CD8-positive, alpha-beta memory T cell (primary cell): ENCODE measurements at regions not wholly inside any gene's neighbourhood (a gene's known extent, or its start where the extent isn't known, plus 50 kb on each side); places are given as distances from the start of the nearest gene placed in this dataset.
A peak's percentile ranks its signal among the peaks of the same experiment; 100 is the strongest.

Source experiments
- CTCF ChIA-PET: fragments of 350-600 bp; sonication (Branson Sonifier 250); formaldehyde crosslinking; loops from one replicate; lab custom pipeline; 2021; ENCODE audit warnings: antibody characterized with exemption; lab: Charles Lee
- POLR2A ChIA-PET: fragments of 350-600 bp; sonication (Branson Sonifier 250); formaldehyde crosslinking; loops from one replicate; lab custom pipeline; 2021; ENCODE audit warnings: antibody characterized with exemption; lab: Charles Lee
- DNase-seq, 5 donors: peaks; one replicate each; pipeline versions ENCODE4 v3.0.0 to v3.0.0-alpha.2; 2020 to 2022; ENCODE audit warnings: mixed read lengths in 1 of 5
- H3K27ac ChIP-seq: one replicate; pipeline ENCODE4 v1.7.0; 2013; ENCODE audit warnings: low read depth, mild to moderate bottlenecking, low read length, moderate library complexity
- H3K27me3 ChIP-seq: 2 replicates; pipeline ENCODE4 v1.7.0; 2013; ENCODE audit warnings: low read length, mild to moderate bottlenecking; ENCODE audit not compliant: insufficient read depth, poor library complexity, severe bottlenecking
- H3K36me3 ChIP-seq: 2 replicates; pipeline ENCODE4 v1.7.0; 2013; ENCODE audit warnings: mild to moderate bottlenecking, low read length, moderate library complexity; ENCODE audit not compliant: insufficient read depth
- H3K4me1 ChIP-seq: 2 replicates; pipeline ENCODE4 v1.7.0; 2013; ENCODE audit warnings: mild to moderate bottlenecking, low read length, moderate library complexity; ENCODE audit not compliant: insufficient read depth
- H3K4me3 ChIP-seq: 2 replicates; pipeline ENCODE4 v1.7.0; 2013; ENCODE audit warnings: mild to moderate bottlenecking, low read length
- H3K9me3 ChIP-seq: 2 replicates; pipeline ENCODE4 v1.7.0; 2013; ENCODE audit warnings: mild to moderate bottlenecking, low read length
- H3K27ac Mint-ChIP-seq, 8 donors: one replicate each; pipeline ENCODE4 v1.8.0; 2020 to 2021; ENCODE audit warnings: mixed read lengths in 8 of 8, mild to moderate bottlenecking in 6 of 8, inconsistent platforms in 3 of 8, moderate library complexity in 3 of 8
- H3K27me3 Mint-ChIP-seq, 2 donors: one replicate each; pipeline ENCODE4 v1.8.0; 2020 to 2021; ENCODE audit warnings: mixed read lengths in 2 of 2, mild to moderate bottlenecking in 1 of 2, moderate library complexity in 1 of 2
- H3K36me3 Mint-ChIP-seq, 3 donors: one replicate each; pipeline ENCODE4 v1.8.0; 2020 to 2021; ENCODE audit warnings: mixed read lengths in 3 of 3, inconsistent platforms in 1 of 3, mild to moderate bottlenecking in 1 of 3
- H3K4me1 Mint-ChIP-seq, 3 donors: one replicate each; pipeline ENCODE4 v1.8.0; 2020 to 2021; ENCODE audit warnings: mixed read lengths in 3 of 3, inconsistent platforms in 1 of 3, mild to moderate bottlenecking in 1 of 3
- H3K4me3 Mint-ChIP-seq, 7 donors: one replicate each; pipeline ENCODE4 v1.8.0; 2020 to 2021; ENCODE audit warnings: mixed read lengths in 7 of 7, mild to moderate bottlenecking in 6 of 7, moderate library complexity in 4 of 7, inconsistent platforms in 2 of 7
- H3K9me3 Mint-ChIP-seq, 5 donors: one replicate each; pipeline ENCODE4 v1.8.0; 2020 to 2022; ENCODE audit warnings: mixed read lengths in 5 of 5, mild to moderate bottlenecking in 3 of 5, moderate library complexity in 2 of 5, inconsistent platforms in 1 of 5

DNA sequence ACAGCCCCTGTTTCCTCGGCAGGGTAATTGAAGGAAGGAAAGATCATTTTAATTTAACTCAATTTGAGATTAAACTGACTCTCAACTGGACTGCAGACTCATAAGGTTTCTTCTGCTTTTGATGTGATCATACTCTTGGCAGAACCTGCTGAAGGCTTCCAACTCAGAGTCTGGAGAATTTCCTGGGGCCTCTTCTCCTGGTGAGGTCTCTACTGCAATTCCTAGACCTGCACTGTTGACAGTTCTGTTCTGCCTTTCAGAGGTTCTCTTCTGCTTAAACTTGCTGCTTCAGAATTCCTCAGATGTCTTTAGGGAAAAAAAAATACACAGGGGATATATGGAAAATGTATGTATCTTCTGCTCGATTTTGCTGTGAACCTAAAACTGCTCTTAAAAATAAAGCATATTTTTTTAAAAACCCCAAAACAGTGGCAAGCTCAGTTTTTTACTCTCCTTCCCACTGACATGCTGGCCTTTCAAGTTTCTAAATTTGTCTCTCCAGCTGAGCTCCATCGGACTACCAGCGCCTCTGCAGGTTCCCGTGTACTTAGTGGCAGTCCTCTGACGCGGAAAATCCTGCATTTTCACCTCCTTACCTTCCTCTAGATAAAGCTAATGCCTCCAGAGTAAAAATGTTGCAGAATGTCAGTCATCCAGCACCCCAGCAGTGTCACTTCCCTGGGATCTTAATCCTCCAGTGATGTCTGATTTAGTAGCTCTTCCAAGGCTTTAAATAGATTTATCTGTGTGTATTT lies 733.5 kb upstream of the SGCG start:
- H3K27ac ChIP-seq, result no peak overlapping the region
- Mint-ChIP-seq H3K4me3 (no peak overlapping the region), H3K36me3 (peaks cover 0 to 4% (median 0%) of the 10 kb centered on the region in 3 donors), H3K27me3 (peaks cover 0 to 3% of the 10 kb centered on the region in 2 donors), H3K9me3 (peaks cover 0 to 4% (median 0%) of the 10 kb centered on the region in 5 donors), H3K27ac (no peak overlapping the region), H3K4me1 (no peaks in the 10 kb centered on the region)
- H3K9me3 ChIP-seq, result no peaks in the 10 kb centered on the region
- no peak for DNase-seq
- POLR2A ChIA-PET, result no interaction called here
- no peaks in the 10 kb centered on the region for H3K4me1 ChIP-seq
- H3K4me3 ChIP-seq, result no peak overlapping the region
- H3K36me3 ChIP-seq, result no peaks in the 10 kb centered on the region
- CTCF ChIA-PET, result no interaction called here
- no peaks in the 10 kb centered on the region for H3K27me3 ChIP-seq

DNA sequence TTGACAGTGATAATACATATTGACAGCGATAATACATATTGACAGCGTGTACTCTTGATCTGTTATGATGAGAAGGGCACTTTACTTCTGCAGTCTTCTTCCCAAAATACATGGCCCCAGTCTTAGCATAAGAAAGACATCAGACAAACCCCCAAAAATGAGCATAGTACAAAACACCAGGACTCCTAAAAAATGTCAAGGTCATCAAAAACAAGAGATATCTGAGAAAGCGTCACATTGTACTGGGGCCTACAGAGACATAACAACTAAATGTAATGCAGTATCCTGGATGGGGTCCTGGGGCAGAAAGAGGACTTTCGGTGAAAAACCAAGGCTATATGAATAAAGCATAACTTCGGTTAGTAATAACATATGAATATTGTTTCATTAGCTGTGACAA lies 731.5 kb upstream of the SGCG start:
- peaks cover 0 to 4% (median 0%) of the 10 kb centered on the region in 3 donors for H3K36me3 Mint-ChIP-seq
- POLR2A ChIA-PET, result no interaction called here

DNA sequence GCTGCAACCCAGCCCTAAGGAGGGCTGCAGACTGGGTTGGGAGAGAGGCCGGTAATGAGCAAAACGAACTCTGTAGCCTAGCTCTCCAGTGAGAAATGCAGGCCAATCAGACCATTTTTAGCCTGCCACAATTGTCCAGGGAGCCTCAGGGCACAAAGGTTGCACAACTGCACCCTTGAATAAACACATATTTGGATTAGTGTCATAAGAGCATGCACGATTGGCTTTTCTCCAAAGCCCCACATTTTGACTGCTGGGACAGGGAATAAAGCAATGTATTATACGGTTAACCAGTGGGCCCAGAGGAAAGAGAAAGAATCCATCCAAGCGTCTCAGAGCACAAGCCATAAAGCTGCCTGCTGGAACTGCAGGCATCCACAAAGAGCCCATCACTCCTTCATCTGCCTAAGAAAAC lies 729.4 kb upstream of the SGCG start:
- no peak for DNase-seq
- H3K4me3 ChIP-seq, result no peak overlapping the region
- peaks cover 0 to 4% (median 0%) of the 10 kb centered on the region in 5 donors for H3K9me3 Mint-ChIP-seq
- CTCF ChIA-PET, result no interaction called here
- no peaks in the 10 kb centered on the region for H3K36me3 ChIP-seq
- H3K4me1 Mint-ChIP-seq, result no peaks in the 10 kb centered on the region
- H3K27ac ChIP-seq, result no peak overlapping the region
- H3K27me3 ChIP-seq, result no peaks in the 10 kb centered on the region
- H3K9me3 ChIP-seq, result no peaks in the 10 kb centered on the region
- no peak overlapping the region for H3K27ac Mint-ChIP-seq
- H3K4me1 ChIP-seq, result no peaks in the 10 kb centered on the region
- peaks cover 0 to 4% (median 0%) of the 10 kb centered on the region in 3 donors for H3K36me3 Mint-ChIP-seq
- no peak overlapping the region for H3K4me3 Mint-ChIP-seq
- POLR2A ChIA-PET, result no interaction called here
- H3K27me3 Mint-ChIP-seq, result peaks cover 0 to 3% of the 10 kb centered on the region in 2 donors

More for the DNA sequence above, 731.5 kb upstream of the SGCG start:
- H3K4me3 ChIP-seq, result no peak overlapping the region
- no peaks in the 10 kb centered on the region for H3K36me3 ChIP-seq
- peaks cover 0 to 3% of the 10 kb centered on the region in 2 donors for H3K27me3 Mint-ChIP-seq
- no peaks in the 10 kb centered on the region for H3K9me3 ChIP-seq
- H3K4me3 Mint-ChIP-seq, result no peak overlapping the region
- no peaks in the 10 kb centered on the region for H3K4me1 ChIP-seq
- no peak for DNase-seq
- no peaks in the 10 kb centered on the region for H3K27me3 ChIP-seq
- no peak overlapping the region for H3K27ac ChIP-seq
- H3K9me3 Mint-ChIP-seq, result peaks cover 0 to 4% (median 0%) of the 10 kb centered on the region in 5 donors
- no peak overlapping the region for H3K27ac Mint-ChIP-seq
- CTCF ChIA-PET, result no interaction called here
- H3K4me1 Mint-ChIP-seq, result no peaks in the 10 kb centered on the region

- H3K4me1 Mint-ChIP-seq, result no peaks in the 10 kb centered on the region
- H3K9me3 ChIP-seq, result no peaks in the 10 kb centered on the region
- H3K27me3 ChIP-seq, result no peaks in the 10 kb centered on the region
- no peak overlapping the region for H3K27ac Mint-ChIP-seq
- no peak for DNase-seq
- H3K4me3 ChIP-seq, result no peak overlapping the region
- H3K4me3 Mint-ChIP-seq, result no peak overlapping the region
- H3K36me3 ChIP-seq, result no peaks in the 10 kb centered on the region
- no peaks in the 10 kb centered on the region for H3K4me1 ChIP-seq
- H3K36me3 Mint-ChIP-seq, result no peaks in the 10 kb centered on the region
- no peaks in the 10 kb centered on the region for H3K9me3 Mint-ChIP-seq
- H3K27ac ChIP-seq, result no peak overlapping the region
- ChIA-PET POLR2A (no interaction called here), CTCF (no interaction called here)
- H3K27me3 Mint-ChIP-seq, result no peaks in the 10 kb centered on the region
Observed at GRCh38 chr13:22454586-22454985, 726.2 kb upstream of the SGCG start.

DNA sequence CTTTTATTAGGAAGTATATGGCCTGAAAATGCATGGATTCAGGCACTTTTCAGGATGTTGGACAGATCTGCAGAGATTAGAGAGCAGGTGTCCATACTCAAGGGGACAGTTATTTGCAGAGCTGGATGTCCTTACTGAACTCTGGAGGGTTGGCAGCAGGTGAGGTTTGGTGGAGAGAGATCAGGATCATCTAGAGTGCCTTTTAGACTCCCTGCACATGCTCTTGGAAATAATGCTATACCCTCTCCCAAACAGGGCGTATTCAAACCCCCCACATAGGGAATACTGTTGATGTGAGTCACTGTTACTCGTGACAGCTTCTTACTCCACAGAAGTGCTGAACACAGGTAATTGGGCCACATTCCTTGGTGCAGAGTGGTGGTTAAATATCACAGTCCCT lies 725.7 kb upstream of the SGCG start:
- no peaks in the 10 kb centered on the region for H3K4me1 ChIP-seq
- no peak overlapping the region for H3K27ac ChIP-seq
- H3K36me3 Mint-ChIP-seq, result no peaks in the 10 kb centered on the region
- H3K9me3 Mint-ChIP-seq, result no peaks in the 10 kb centered on the region
- H3K9me3 ChIP-seq, result no peaks in the 10 kb centered on the region
- H3K4me3 Mint-ChIP-seq, result no peak overlapping the region
- H3K27me3 ChIP-seq, result no peaks in the 10 kb centered on the region
- no peak overlapping the region for H3K4me3 ChIP-seq
- no peak overlapping the region for H3K27ac Mint-ChIP-seq
- H3K36me3 ChIP-seq, result no peaks in the 10 kb centered on the region
- CTCF ChIA-PET, result no interaction called here
- no peaks in the 10 kb centered on the region for H3K27me3 Mint-ChIP-seq
- no peak for DNase-seq
- no peaks in the 10 kb centered on the region for H3K4me1 Mint-ChIP-seq
- POLR2A ChIA-PET, result no interaction called here

GRCh38 chr13:22461854-22462490 lies 718.8 kb upstream of the SGCG start:
- H3K36me3 Mint-ChIP-seq, result no peaks in the 10 kb centered on the region
- H3K9me3 Mint-ChIP-seq, result no peaks in the 10 kb centered on the region
- DNase-seq, result no peak
- H3K4me3 Mint-ChIP-seq, result no peak overlapping the region
- no peak overlapping the region for H3K4me3 ChIP-seq
- ChIA-PET CTCF (no interaction called here), POLR2A (no interaction called here)
- no peaks in the 10 kb centered on the region for H3K27me3 Mint-ChIP-seq
- H3K27me3 ChIP-seq, result no peaks in the 10 kb centered on the region
- H3K27ac ChIP-seq, result no peak overlapping the region
- peak overlapping the region in 1 of 8 donors; percentile 39 for H3K27ac Mint-ChIP-seq
- no peaks in the 10 kb centered on the region for H3K4me1 ChIP-seq
- no peaks in the 10 kb centered on the region for H3K36me3 ChIP-seq
- H3K4me1 Mint-ChIP-seq, result no peaks in the 10 kb centered on the region
- no peaks in the 10 kb centered on the region for H3K9me3 ChIP-seq

DNA sequence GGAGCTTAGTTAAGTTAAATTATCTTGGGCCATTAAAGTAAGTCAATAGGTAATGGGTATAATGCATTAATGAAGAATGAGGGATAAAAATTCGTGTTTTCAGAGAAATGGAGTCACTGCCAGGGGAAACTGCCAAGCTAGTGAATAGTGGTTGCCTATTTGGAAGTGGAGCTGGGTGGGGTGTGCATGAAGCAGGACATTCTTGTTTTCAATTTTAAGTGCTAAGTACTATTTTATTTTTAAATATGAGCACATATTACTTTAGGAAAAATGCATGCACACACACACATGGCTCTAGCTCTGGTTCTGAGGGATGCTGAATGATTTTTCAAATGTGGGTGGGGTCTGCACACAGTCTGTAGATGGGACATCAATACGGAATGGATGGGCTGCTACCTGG lies 717.7 kb upstream of the SGCG start:
- no peak overlapping the region for H3K27ac ChIP-seq
- H3K27me3 ChIP-seq, result no peaks in the 10 kb centered on the region
- H3K4me1 ChIP-seq, result no peaks in the 10 kb centered on the region
- H3K36me3 ChIP-seq, result no peaks in the 10 kb centered on the region
- no peaks in the 10 kb centered on the region for H3K36me3 Mint-ChIP-seq
- ChIA-PET CTCF (no interaction called here), POLR2A (no interaction called here)
- no peak overlapping the region for H3K4me3 ChIP-seq
- no peaks in the 10 kb centered on the region for H3K4me1 Mint-ChIP-seq
- no peaks in the 10 kb centered on the region for H3K9me3 ChIP-seq
- H3K27ac Mint-ChIP-seq, result no peak overlapping the region
- no peaks in the 10 kb centered on the region for H3K27me3 Mint-ChIP-seq
- no peak overlapping the region for H3K4me3 Mint-ChIP-seq
- no peaks in the 10 kb centered on the region for H3K9me3 Mint-ChIP-seq
- no peak for DNase-seq

DNA sequence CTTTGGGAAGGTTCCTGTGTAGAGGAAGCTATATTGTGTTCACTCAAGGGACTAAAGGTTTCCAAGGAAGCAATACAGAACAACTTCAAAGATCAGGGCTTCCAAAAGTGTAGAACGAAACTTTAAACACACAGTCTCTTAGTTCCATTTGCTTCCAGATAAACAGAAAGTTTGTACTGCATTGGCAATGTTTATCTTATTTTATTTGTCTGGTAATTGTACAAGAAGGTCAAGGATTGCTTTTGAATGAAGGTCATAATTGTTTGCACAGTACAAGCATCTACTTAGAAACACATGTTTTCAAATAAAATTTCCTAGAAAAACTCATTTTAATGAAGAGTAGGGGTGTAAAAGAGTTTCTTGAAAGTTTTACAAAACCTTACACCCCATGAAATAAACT lies 712.7 kb upstream of the SGCG start:
- H3K27ac Mint-ChIP-seq, result no peak overlapping the region
- no peak for DNase-seq
- no peaks in the 10 kb centered on the region for H3K4me1 Mint-ChIP-seq
- Histone ChIP-seq H3K4me3 (no peak overlapping the region), H3K36me3 (no peaks in the 10 kb centered on the region), H3K27ac (no peak overlapping the region), H3K4me1 (no peaks in the 10 kb centered on the region), H3K9me3 (no peaks in the 10 kb centered on the region), H3K27me3 (no peaks in the 10 kb centered on the region)
- H3K4me3 Mint-ChIP-seq, result no peak overlapping the region
- CTCF ChIA-PET, result no interaction called here
- peaks cover 0 to 2% (median 0%) of the 10 kb centered on the region in 5 donors for H3K9me3 Mint-ChIP-seq
- POLR2A ChIA-PET, result no interaction called here
- H3K27me3 Mint-ChIP-seq, result no peaks in the 10 kb centered on the region
- H3K36me3 Mint-ChIP-seq, result no peaks in the 10 kb centered on the region
